Lung (tissue), 11 donors: ENCODE measurements at regions not wholly inside any gene's neighbourhood (a gene's known extent, or its start where the extent isn't known, plus 50 kb on each side); places are given as distances from the start of the nearest gene placed in this dataset.

Source experiments
- ATAC-seq: fragments of 200-7000 bp; cut with Tn5 transposase; one replicate; pipeline ENCODE4 v1.9.1; 2020; ENCODE audit warnings: moderate number of reproducible peaks; ENCODE audit not compliant: insufficient read depth, low FRiP score
- DNase-seq, 3 donors: peaks; one replicate each; pipeline ENCODE4 v3.0.0-alpha.2; 2013 to 2017
- H3K27ac ChIP-seq, 2 donors: one replicate each; pipeline ENCODE4 v1.5.1; 2013; ENCODE audit warnings: mild to moderate bottlenecking in 2 of 2, moderate library complexity in 2 of 2, control low read depth in 1 of 2, inconsistent platforms in 1 of 2, low read depth in 1 of 2, low read length in 1 of 2
- H3K27me3 ChIP-seq, 3 donors: one replicate each; pipeline ENCODE4 v1.5.1; 2013; ENCODE audit warnings: low read length in 2 of 3; ENCODE audit not compliant: control insufficient read depth in 3 of 3, insufficient read depth in 3 of 3
- H3K36me3 ChIP-seq, 4 donors: one replicate each; pipeline ENCODE4 v1.5.1; 2013; ENCODE audit warnings: low read length in 4 of 4, mild to moderate bottlenecking in 1 of 4, moderate library complexity in 1 of 4; ENCODE audit not compliant: control insufficient read depth in 4 of 4, insufficient read depth in 4 of 4
- H3K4me1 ChIP-seq, 5 donors: one replicate each; pipeline ENCODE4 v1.5.1; 2013; ENCODE audit warnings: low read length in 5 of 5, mild to moderate bottlenecking in 2 of 5, moderate library complexity in 1 of 5; ENCODE audit not compliant: control insufficient read depth in 5 of 5, insufficient read depth in 5 of 5
- H3K4me3 ChIP-seq: one replicate; pipeline ENCODE4 v1.5.1; 2013; ENCODE audit warnings: mild to moderate bottlenecking, control low read depth, moderate library complexity
- H3K9ac ChIP-seq, 2 donors: one replicate each; pipeline ENCODE4 v1.5.1; 2013; ENCODE audit warnings: low read length in 2 of 2, control low read depth in 1 of 2; ENCODE audit not compliant: insufficient read depth in 1 of 2
- H3K9me3 ChIP-seq, 4 donors: one replicate each; pipeline ENCODE4 v1.5.1; 2013; ENCODE audit warnings: low read length in 3 of 4, mild to moderate bottlenecking in 1 of 4, moderate library complexity in 1 of 4; ENCODE audit not compliant: control insufficient read depth in 4 of 4, insufficient read depth in 3 of 4
- WGBS, 2 donors: extraction: QIAGEN DNeasy Blood & Tissue Kit; methylation state at CpG; one replicate each; pipeline ENCODE4 v1.1.7; 2013; 5-methylcytosine and 5-hydroxymethylcytosine counted together
- TF ChIP-seq, protein P1 (sequence below): IDR thresholded peaks from 2 replicates; pipeline ENCODE4 v1.5.1; 2012; ENCODE audit warnings: mild to moderate bottlenecking; ENCODE audit errors: control extremely low read depth, extremely low read depth
- donor health status: control.
- donor health status: control.
- donor health status: Bipolar disorder and iron deficiency.
- donor health status: healthy.
- donor health status: DM: yes; HTN: yes; CAD: no.

DNA sequence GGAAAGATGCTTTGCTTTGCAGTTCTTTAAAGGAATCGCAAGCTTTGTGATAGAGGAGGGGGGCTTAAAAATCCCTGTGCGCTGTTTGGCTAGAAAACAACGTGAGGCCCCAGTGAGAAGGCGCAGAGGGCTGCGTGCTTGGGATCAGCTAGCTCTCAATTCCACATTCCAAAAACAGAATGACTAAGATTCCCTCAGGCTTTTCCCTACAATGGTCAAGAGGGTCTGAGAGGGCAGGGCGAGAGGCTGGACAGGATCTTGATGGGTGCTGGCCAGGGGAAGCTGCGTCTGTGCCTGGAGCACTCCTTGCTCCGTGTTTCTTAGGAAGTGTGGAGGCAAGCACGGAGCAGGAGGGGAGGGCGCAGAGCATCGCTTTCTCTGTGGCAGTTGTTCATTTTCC is 72.1 kb upstream of the INHBA start:
- no peak overlapping the region for H3K27ac ChIP-seq
- peaks cover 0 to 3% (median 0%) of the 10 kb centered on the region in 5 donors for H3K4me1 ChIP-seq
- H3K27me3 ChIP-seq: no peaks in the 10 kb centered on the region
- ATAC-seq (no peak), DNase-seq (no peak)
- WGBS, 2 donors: 91 to 95% methylated on average over 11 of the region's 11 CpGs
- no peaks in the 10 kb centered on the region for H3K36me3 ChIP-seq
- H3K9me3 ChIP-seq: no peaks in the 10 kb centered on the region
- no peak overlapping the region for H3K4me3 ChIP-seq
- no peak overlapping the region for H3K9ac ChIP-seq
- TF ChIP-seq, protein P1, sequence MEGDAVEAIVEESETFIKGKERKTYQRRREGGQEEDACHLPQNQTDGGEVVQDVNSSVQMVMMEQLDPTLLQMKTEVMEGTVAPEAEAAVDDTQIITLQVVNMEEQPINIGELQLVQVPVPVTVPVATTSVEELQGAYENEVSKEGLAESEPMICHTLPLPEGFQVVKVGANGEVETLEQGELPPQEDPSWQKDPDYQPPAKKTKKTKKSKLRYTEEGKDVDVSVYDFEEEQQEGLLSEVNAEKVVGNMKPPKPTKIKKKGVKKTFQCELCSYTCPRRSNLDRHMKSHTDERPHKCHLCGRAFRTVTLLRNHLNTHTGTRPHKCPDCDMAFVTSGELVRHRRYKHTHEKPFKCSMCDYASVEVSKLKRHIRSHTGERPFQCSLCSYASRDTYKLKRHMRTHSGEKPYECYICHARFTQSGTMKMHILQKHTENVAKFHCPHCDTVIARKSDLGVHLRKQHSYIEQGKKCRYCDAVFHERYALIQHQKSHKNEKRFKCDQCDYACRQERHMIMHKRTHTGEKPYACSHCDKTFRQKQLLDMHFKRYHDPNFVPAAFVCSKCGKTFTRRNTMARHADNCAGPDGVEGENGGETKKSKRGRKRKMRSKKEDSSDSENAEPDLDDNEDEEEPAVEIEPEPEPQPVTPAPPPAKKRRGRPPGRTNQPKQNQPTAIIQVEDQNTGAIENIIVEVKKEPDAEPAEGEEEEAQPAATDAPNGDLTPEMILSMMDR: no peak

DNA sequence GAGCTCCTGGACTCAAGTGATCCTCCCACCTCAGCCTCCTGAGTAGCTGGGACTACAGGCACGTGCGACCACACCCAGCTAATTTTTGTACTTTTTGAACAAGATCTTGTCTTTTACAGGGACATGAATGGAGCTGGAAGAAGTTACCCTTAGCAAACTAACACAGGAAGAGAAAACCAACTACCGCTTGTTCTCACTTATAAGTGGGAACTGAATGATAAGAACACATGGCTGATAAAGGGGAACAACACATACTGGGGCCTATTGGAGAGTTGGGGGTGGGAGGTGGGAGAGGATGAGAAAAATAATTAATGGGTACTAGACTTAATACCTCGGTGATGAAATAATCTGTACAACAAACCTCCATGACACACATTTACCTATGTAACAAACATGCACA is 70.9 kb upstream of the INHBA start:
- Histone ChIP-seq H3K4me3 (no peak overlapping the region), H3K36me3 (no peaks in the 10 kb centered on the region), H3K9me3 (peaks cover 0 to 3% (median 0%) of the 10 kb centered on the region in 4 donors), H3K27me3 (no peaks in the 10 kb centered on the region), H3K27ac (no peak overlapping the region), H3K4me1 (peaks cover 0 to 3% (median 0%) of the 10 kb centered on the region in 5 donors), H3K9ac (no peak overlapping the region)
- TF ChIP-seq, protein P1: no peak
- no peak for ATAC-seq
- no peak for DNase-seq
- WGBS, 2 donors: 66 to 77% methylated on average over 4 of the region's 4 CpGs

DNA sequence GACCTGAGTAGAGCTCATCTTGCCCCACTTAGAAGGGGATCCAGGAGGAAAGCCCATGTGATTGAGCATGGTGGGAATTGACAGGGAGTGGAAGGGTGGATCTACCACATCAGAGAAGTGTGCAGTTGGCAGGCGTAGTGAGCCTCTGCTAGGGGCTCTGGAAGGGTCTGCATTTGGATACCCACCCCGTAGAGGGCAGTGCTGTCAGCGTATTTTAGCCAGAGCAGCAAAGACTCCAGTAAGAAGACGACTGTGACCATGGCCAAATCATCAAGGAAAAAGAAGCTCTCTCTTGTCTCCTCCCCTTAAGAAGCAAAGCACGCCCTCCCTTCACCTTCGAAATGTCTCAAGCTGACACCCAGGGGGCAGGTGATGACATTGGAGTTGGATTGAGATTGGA is 68.8 kb upstream of the INHBA start:
- DNase-seq (no peak), ATAC-seq (no peak)
- Histone ChIP-seq H3K4me3 (no peak overlapping the region), H3K9me3 (peaks cover 0 to 3% (median 0%) of the 10 kb centered on the region in 4 donors), H3K36me3 (no peaks in the 10 kb centered on the region), H3K4me1 (no peaks in the 10 kb centered on the region), H3K9ac (no peak overlapping the region), H3K27ac (no peak overlapping the region), H3K27me3 (no peaks in the 10 kb centered on the region)
- TF ChIP-seq, protein P1: no peak
- WGBS, 2 donors: 68 to 74% methylated on average over 6 of the region's 6 CpGs

DNA sequence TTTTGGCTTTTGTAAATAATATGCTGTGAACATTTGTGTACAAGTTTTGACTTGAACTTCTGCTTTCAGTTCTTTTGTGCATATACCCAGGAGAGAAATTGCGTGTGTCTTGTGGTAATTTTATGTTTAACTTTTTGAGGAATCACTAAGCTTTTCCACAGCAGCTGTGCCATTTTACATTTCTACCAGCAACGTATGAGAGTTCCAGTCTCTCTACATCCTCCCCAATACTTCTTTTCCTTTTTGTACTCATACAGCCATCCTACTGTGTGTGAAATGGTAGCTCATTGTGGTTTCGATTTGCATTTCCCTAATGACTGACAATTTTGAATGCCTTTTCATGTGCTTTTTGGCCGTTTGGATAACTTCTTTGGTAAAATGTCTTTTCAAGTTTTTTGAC is 66.3 kb upstream of the INHBA start:
- Histone ChIP-seq H3K36me3 (no peaks in the 10 kb centered on the region), H3K27ac (no peak overlapping the region), H3K4me3 (no peak overlapping the region), H3K9ac (no peak overlapping the region), H3K4me1 (no peaks in the 10 kb centered on the region), H3K9me3 (peaks cover 0 to 3% (median 0%) of the 10 kb centered on the region in 4 donors), H3K27me3 (no peaks in the 10 kb centered on the region)
- ATAC-seq (no peak), DNase-seq (no peak)
- TF ChIP-seq, protein P1: no peak
- 77 to 88% methylated on average over 4 of the region's 4 CpGs for WGBS, 2 donors
